A673 (cell line): ENCODE measurements at regions not wholly inside any gene's neighbourhood (a gene's known extent, or its start where the extent isn't known, plus 50 kb on each side); places are given as distances from the start of the nearest gene placed in this dataset.

ENCODE experiments used
- BruUV-seq: library from RNA; stranded (reverse); fragments of 400-500 nt; replicated peaks from 2 replicates; lab custom pipeline; 2021; lab: Mats Ljungman, UMichigan
- CTCF ChIA-PET: fragments of 300-600 bp; sonication (Branson Sonifier 250); formaldehyde crosslinking; loops from one replicate; lab custom pipeline; 2022; ENCODE audit warnings: antibody characterized with exemption; lab: Charles Lee
- POLR2A ChIA-PET: fragments of 300-600 bp; sonication (Branson Sonifier 250); formaldehyde crosslinking; loops from one replicate; lab custom pipeline; 2022; ENCODE audit warnings: antibody characterized with exemption; ENCODE audit not compliant: low non-redundant PET; lab: Charles Lee
- DNase-seq: peaks from one replicate; pipeline ENCODE4 v3.0.0-alpha.2; 2015; ENCODE audit warnings: low spot score
- H3K27ac ChIP-seq: fragments of 200-600 bp; sonication (generic); 2 replicates; pipeline ENCODE4 v1.5.1; 2016; ENCODE audit warnings: mixed run types, low read depth, mild to moderate bottlenecking, mixed read lengths, antibody characterized with exemption, low read length; ENCODE audit not compliant: poor library complexity, severe bottlenecking
- H3K27me3 ChIP-seq: fragments of 200-600 bp; sonication (generic); replicated peaks from 2 replicates; pipeline ENCODE4 v1.6.1; 2017; ENCODE audit warnings: mixed run types, low read depth, mild to moderate bottlenecking, mixed read lengths, antibody characterized with exemption, low read length; ENCODE audit not compliant: insufficient read depth, poor library complexity
- H3K36me3 ChIP-seq: fragments of 200-600 bp; sonication (generic); 2 replicates; pipeline ENCODE4 v1.6.1; 2016; ENCODE audit warnings: mixed run types, mild to moderate bottlenecking, mixed read lengths, antibody characterized with exemption, low read length; ENCODE audit not compliant: insufficient read depth, poor library complexity, severe bottlenecking
- H3K4me1 ChIP-seq: fragments of 200-600 bp; sonication (generic); 2 replicates; pipeline ENCODE4 v1.6.1; 2017; ENCODE audit warnings: mixed run types, mild to moderate bottlenecking, mixed read lengths, antibody characterized with exemption, low read length; ENCODE audit not compliant: insufficient read depth, poor library complexity, severe bottlenecking
- H3K4me3 ChIP-seq: fragments of 200-600 bp; sonication (generic); 2 replicates; pipeline ENCODE4 v1.5.1; 2016; ENCODE audit warnings: low read depth, mixed run types, mild to moderate bottlenecking, mixed read lengths, low read length; ENCODE audit not compliant: poor library complexity, severe bottlenecking
- H3K9me3 ChIP-seq: fragments of 200-600 bp; sonication (generic); 2 replicates; pipeline ENCODE4 v1.6.1; 2016; ENCODE audit warnings: mixed run types, low read depth, mild to moderate bottlenecking, mixed read lengths, antibody characterized with exemption, low read length; ENCODE audit not compliant: poor library complexity, severe bottlenecking
- EZH2 ChIP-seq: fragments of 200-600 bp; sonication (generic); IDR thresholded peaks from 2 replicates; pipeline ENCODE4 v1.6.1; 2017; ENCODE audit warnings: borderline replicate concordance, low read depth, mild to moderate bottlenecking, mixed read lengths, antibody characterized with exemption, low read length; ENCODE audit not compliant: poor library complexity, severe bottlenecking
- intact Hi-C: fragments of 100-400 bp; cut with micrococcal nuclease; formaldehyde crosslinking; loops from one replicate; pipeline ENCODE4 v1.10.0; 2022; ENCODE audit not compliant: unreplicated experiment
- TF ChIP-seq, protein P1 (sequence below): fragments of 300-800, 200-600 bp; sonication (generic); conservative IDR thresholded peaks from 2 replicates; pipeline ENCODE4 v1.5.1; 2017; ENCODE audit warnings: low read depth, mild to moderate bottlenecking, antibody characterized with exemption, low read length, moderate library complexity, mixed read lengths

- no peak overlapping the region for H3K27ac ChIP-seq
- BruUV-seq, result no TSS peak
Observed at GRCh38 chr16:55393991-55394390, 70.0 kb downstream of the IRX6 start.

GRCh38 chr16:55398762-55399161 lies 74.8 kb downstream of the IRX6 start:
- no peak for DNase-seq
- TF ChIP-seq, protein P1, sequence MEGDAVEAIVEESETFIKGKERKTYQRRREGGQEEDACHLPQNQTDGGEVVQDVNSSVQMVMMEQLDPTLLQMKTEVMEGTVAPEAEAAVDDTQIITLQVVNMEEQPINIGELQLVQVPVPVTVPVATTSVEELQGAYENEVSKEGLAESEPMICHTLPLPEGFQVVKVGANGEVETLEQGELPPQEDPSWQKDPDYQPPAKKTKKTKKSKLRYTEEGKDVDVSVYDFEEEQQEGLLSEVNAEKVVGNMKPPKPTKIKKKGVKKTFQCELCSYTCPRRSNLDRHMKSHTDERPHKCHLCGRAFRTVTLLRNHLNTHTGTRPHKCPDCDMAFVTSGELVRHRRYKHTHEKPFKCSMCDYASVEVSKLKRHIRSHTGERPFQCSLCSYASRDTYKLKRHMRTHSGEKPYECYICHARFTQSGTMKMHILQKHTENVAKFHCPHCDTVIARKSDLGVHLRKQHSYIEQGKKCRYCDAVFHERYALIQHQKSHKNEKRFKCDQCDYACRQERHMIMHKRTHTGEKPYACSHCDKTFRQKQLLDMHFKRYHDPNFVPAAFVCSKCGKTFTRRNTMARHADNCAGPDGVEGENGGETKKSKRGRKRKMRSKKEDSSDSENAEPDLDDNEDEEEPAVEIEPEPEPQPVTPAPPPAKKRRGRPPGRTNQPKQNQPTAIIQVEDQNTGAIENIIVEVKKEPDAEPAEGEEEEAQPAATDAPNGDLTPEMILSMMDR, result no peak
- intact Hi-C loops, result no loop called here
- H3K27me3 ChIP-seq, result peaks cover 3% of the 10 kb centered on the region
- no peak overlapping the region for H3K27ac ChIP-seq
- ChIA-PET CTCF (no interaction called here), POLR2A (no interaction called here)
- BruUV-seq, result no TSS peak
- H3K9me3 ChIP-seq, result no peaks in the 10 kb centered on the region
- no peaks in the 10 kb centered on the region for H3K4me1 ChIP-seq
- no peaks in the 10 kb centered on the region for H3K36me3 ChIP-seq
- no peak overlapping the region for H3K4me3 ChIP-seq

More at GRCh38 chr16:55393991-55394390, 70.0 kb downstream of the IRX6 start:
- TF ChIP-seq EZH2, result no peak
- TF ChIP-seq, protein P1, result no peak
- Histone ChIP-seq H3K9me3 (no peaks in the 10 kb centered on the region), H3K36me3 (no peaks in the 10 kb centered on the region), H3K27me3 (peaks cover 3% of the 10 kb centered on the region), H3K4me3 (no peak overlapping the region), H3K4me1 (no peaks in the 10 kb centered on the region)
- POLR2A ChIA-PET, result no interaction called here
- DNase-seq, result no peak
- intact Hi-C loops, result no loop called here
- CTCF ChIA-PET, result no interaction called here

- CTCF ChIA-PET, result no interaction called here
- BruUV-seq, result no TSS peak
- POLR2A ChIA-PET, result no interaction called here
- Histone ChIP-seq H3K36me3 (no peaks in the 10 kb centered on the region), H3K27me3 (peaks cover 3% of the 10 kb centered on the region), H3K4me1 (no peaks in the 10 kb centered on the region), H3K9me3 (no peaks in the 10 kb centered on the region), H3K4me3 (no peak overlapping the region), H3K27ac (no peak overlapping the region)
- TF ChIP-seq EZH2, result no peak
- TF ChIP-seq, protein P1, result no peak
- intact Hi-C loops, result no loop called here
- no peak for DNase-seq
Observed at GRCh38 chr16:55399911-55400310, 75.9 kb downstream of the IRX6 start.
